GM23338 (cell line): ENCODE measurements at regions not wholly inside any gene's neighbourhood (a gene's known extent, or its start where the extent isn't known, plus 50 kb on each side); places are given as distances from the start of the nearest gene placed in this dataset.

Experiments
- ATAC-seq: fragments of 200-7000 bp; cut with Tn5 transposase; 3 replicates; pipeline ENCODE4 v1.9.1; 2020
- DNase-seq: peaks from one replicate; pipeline ENCODE4 v3.0.0-alpha.2; 2015; ENCODE audit warnings: low spot score
- H2AFZ ChIP-seq: fragments of 200-600 bp; sonication (generic); 2 replicates; pipeline ENCODE4 v1.8.0; 2016; ENCODE audit warnings: antibody characterized with exemption, mild to moderate bottlenecking, moderate library complexity
- H3F3A ChIP-seq: fragments of 200-600 bp; sonication (generic); replicated peaks from 2 replicates; pipeline ENCODE4 v1.8.0; 2017; ENCODE audit warnings: antibody characterized with exemption, mixed run types, low read depth
- H3K27ac ChIP-seq: fragments of 200-600 bp; sonication (generic); 2 replicates; pipeline ENCODE4 v1.6.1; 2016; ENCODE audit warnings: low read depth
- H3K27me3 ChIP-seq: fragments of 200-600 bp; sonication (generic); 2 replicates; pipeline ENCODE4 v1.8.0; 2016; ENCODE audit warnings: mild to moderate bottlenecking, mixed run types, moderate library complexity; ENCODE audit not compliant: insufficient read depth
- H3K36me3 ChIP-seq: fragments of 200-600 bp; sonication (generic); 2 replicates; pipeline ENCODE4 v1.8.0; 2016; ENCODE audit warnings: mild to moderate bottlenecking; ENCODE audit not compliant: insufficient read depth
- H3K4me1 ChIP-seq: fragments of 200-600 bp; sonication (generic); 2 replicates; pipeline ENCODE4 v1.8.0; 2016; ENCODE audit warnings: mild to moderate bottlenecking, moderate library complexity; ENCODE audit not compliant: insufficient read depth
- H3K4me2 ChIP-seq: fragments of 200-600 bp; sonication (generic); 2 replicates; pipeline ENCODE4 v1.7.1; 2017; ENCODE audit warnings: mixed run types
- H3K4me3 ChIP-seq: fragments of 200-600 bp; sonication (generic); 2 replicates; pipeline ENCODE4 v1.6.1; 2016; ENCODE audit warnings: mixed run types
- H3K79me2 ChIP-seq: fragments of 200-600 bp; sonication (generic); replicated peaks from 2 replicates; pipeline ENCODE4 v1.8.0; 2017; ENCODE audit warnings: mild to moderate bottlenecking; ENCODE audit not compliant: insufficient read depth
- H3K9me2 ChIP-seq: fragments of 200-600 bp; sonication (generic); 2 replicates; pipeline ENCODE4 v1.8.0; 2017; ENCODE audit not compliant: insufficient read depth
- H4K20me1 ChIP-seq: fragments of 200-600 bp; sonication (generic); replicated peaks from 2 replicates; pipeline ENCODE4 v1.8.0; 2017; ENCODE audit warnings: mild to moderate bottlenecking; ENCODE audit not compliant: insufficient read depth
- H3K27ac Mint-ChIP-seq: 2 replicates; pipeline ENCODE4 v1.8.0; 2020; ENCODE audit warnings: inconsistent platforms, mild to moderate bottlenecking, moderate library complexity, mixed read lengths
- H3K27me3 Mint-ChIP-seq: 3 replicates; pipeline ENCODE4 v1.8.0; 2022; ENCODE audit warnings: low read depth, mild to moderate bottlenecking, moderate library complexity, mixed read lengths, inconsistent platforms; ENCODE audit not compliant: insufficient read depth, poor library complexity
- H3K36me3 Mint-ChIP-seq: 3 replicates; pipeline ENCODE4 v1.8.0; 2021; ENCODE audit warnings: low read depth, mild to moderate bottlenecking, inconsistent platforms, moderate library complexity, mixed read lengths
- H3K4me1 Mint-ChIP-seq: 3 replicates; pipeline ENCODE4 v1.8.0; 2020; ENCODE audit warnings: mild to moderate bottlenecking, inconsistent platforms, mixed read lengths
- H3K4me3 Mint-ChIP-seq: 3 replicates; pipeline ENCODE4 v1.8.0; 2021; ENCODE audit warnings: moderate library complexity, mild to moderate bottlenecking, inconsistent platforms, mixed read lengths
- H3K9me3 Mint-ChIP-seq: 3 replicates; pipeline ENCODE4 v1.8.0; 2020; ENCODE audit warnings: moderate library complexity, mild to moderate bottlenecking, inconsistent platforms, mixed read lengths
- CTCF ChIP-seq, 2 experiments: fragments of 200-600 bp in 1 of 2; sonication (generic) in 1 of 2; conservative IDR thresholded peaks; 2 replicates each; pipeline versions ENCODE4 v1.5.1 to v1.6.1; 2016 to 2017; ENCODE audit warnings: antibody characterized with exemption in 2 of 2, low read depth in 2 of 2, mild to moderate bottlenecking in 2 of 2, moderate library complexity in 1 of 2
- ETS1 ChIP-seq: IDR thresholded peaks from 2 replicates; pipeline ENCODE4 v1.6.1; 2016; ENCODE audit warnings: antibody characterized with exemption
- EZH2 ChIP-seq: fragments of 200-600 bp; sonication (generic); IDR thresholded peaks from one replicate; pipeline ENCODE4 v1.8.0; 2017; ENCODE audit warnings: antibody characterized with exemption, mild to moderate bottlenecking, low read depth; ENCODE audit not compliant: unreplicated experiment
- EZH2phosphoT487 ChIP-seq: fragments of 200-600 bp; sonication (generic); IDR thresholded peaks from one replicate; pipeline ENCODE4 v1.8.1; 2018; ENCODE audit warnings: antibody characterized with exemption; ENCODE audit not compliant: unreplicated experiment
- JUNB ChIP-seq: IDR thresholded peaks from one replicate; pipeline ENCODE4 v1.6.1; 2016; ENCODE audit warnings: antibody characterized with exemption; ENCODE audit not compliant: unreplicated experiment
- NANOG ChIP-seq: IDR thresholded peaks from 2 replicates; pipeline ENCODE4 v1.6.1; 2016; ENCODE audit warnings: antibody characterized with exemption, borderline replicate concordance
- POLR2AphosphoS5 ChIP-seq: IDR thresholded peaks from 2 replicates; pipeline ENCODE4 v1.6.1; 2016; ENCODE audit warnings: antibody characterized with exemption, low read depth
- REST ChIP-seq: IDR thresholded peaks from one replicate; pipeline ENCODE4 v1.6.1; 2018; ENCODE audit warnings: antibody characterized with exemption; ENCODE audit not compliant: unreplicated experiment
- STAT1 ChIP-seq: IDR thresholded peaks from one replicate; pipeline ENCODE4 v1.6.1; 2016; ENCODE audit warnings: antibody characterized with exemption; ENCODE audit not compliant: unreplicated experiment
- ZNF114 ChIP-seq: fragments of 250-450 bp; sonication (Bioruptor Pico); IDR thresholded peaks from 2 replicates; pipeline ENCODE4 v1.5.0; 2020; ENCODE audit warnings: mild to moderate bottlenecking, moderate library complexity
- ZNF331 ChIP-seq: fragments of 250-450 bp; sonication (Bioruptor Pico); IDR thresholded peaks from 2 replicates; pipeline ENCODE4 v1.5.0; 2020; ENCODE audit warnings: low read depth, mild to moderate bottlenecking, moderate library complexity

- TF ChIP-seq REST: no peak
- TF ChIP-seq ZNF114: no peak
- no peak for TF ChIP-seq EZH2
- no peak for TF ChIP-seq ETS1
Measured at GRCh38 chr17:68101987-68102314, 66.4 kb downstream of the KPNA2 start (continued).

- DNase-seq: peak; percentile 10
- H3K4me3 Mint-ChIP-seq: peak overlapping the region; percentile 90
Measured at GRCh38 chr17:68102318-68102758, 66.8 kb downstream of the KPNA2 start.

More at GRCh38 chr17:68102318-68102758, 66.8 kb downstream of the KPNA2 start:
- Histone ChIP-seq H3K4me1 (no peaks in the 10 kb centered on the region), H3K79me2 (no peaks in the 10 kb centered on the region), H3K27ac (no peak overlapping the region), H4K20me1 (no peaks in the 10 kb centered on the region), H3K27me3 (peaks cover 30% of the 10 kb centered on the region), H2AFZ (peak overlapping the region; percentile 80; the same call in 1 of the 2 replicates), H3K9me2 (no peaks in the 10 kb centered on the region), H3F3A (peaks cover 7% of the 10 kb centered on the region; the same call in 1 of the 2 replicates), H3K36me3 (no peaks in the 10 kb centered on the region), H3K4me2 (peak overlapping the region; percentile 87), H3K4me3 (peak overlapping the region; percentile 71)
- Mint-ChIP-seq H3K36me3 (peaks cover 9% of the 10 kb centered on the region), H3K27me3 (peaks cover 23% of the 10 kb centered on the region), H3K27ac (no peak overlapping the region), H3K4me1 (peaks cover 7% of the 10 kb centered on the region), H3K9me3 (peaks cover 9% of the 10 kb centered on the region; the same call in 2 of the 3 replicates)
- TF ChIP-seq EZH2 (no peak), STAT1 (no peak), ZNF331 (CRISPR knock-in tag) (no peak), CTCF (conservative IDR thresholded peaks at IDR 0.05; ENCODE audit: low read depth in 2 of 2) (no peak), POLR2AphosphoS5 (no peak), JUNB (no peak), EZH2phosphoT487 (no peak), NANOG (no peak)
- ATAC-seq: peak; percentile 2; the same call in 1 of the 3 replicates
